ENCODE measurements at regions not wholly inside any gene's neighbourhood (a gene's known extent, or its start where the extent isn't known, plus 50 kb on each side); places are given as distances from the start of the nearest gene placed in this dataset.
A peak's percentile ranks its signal among the peaks of the same experiment; 100 is the strongest.

GRCh38 chr12:75974323-75975187, 57.0 kb downstream of the PHLDA1 start:
- DNase-seq = no peak

GRCh38 chr12:75971253-75971652, 60.3 kb downstream of the PHLDA1 start:
- no peak for DNase-seq

DNA sequence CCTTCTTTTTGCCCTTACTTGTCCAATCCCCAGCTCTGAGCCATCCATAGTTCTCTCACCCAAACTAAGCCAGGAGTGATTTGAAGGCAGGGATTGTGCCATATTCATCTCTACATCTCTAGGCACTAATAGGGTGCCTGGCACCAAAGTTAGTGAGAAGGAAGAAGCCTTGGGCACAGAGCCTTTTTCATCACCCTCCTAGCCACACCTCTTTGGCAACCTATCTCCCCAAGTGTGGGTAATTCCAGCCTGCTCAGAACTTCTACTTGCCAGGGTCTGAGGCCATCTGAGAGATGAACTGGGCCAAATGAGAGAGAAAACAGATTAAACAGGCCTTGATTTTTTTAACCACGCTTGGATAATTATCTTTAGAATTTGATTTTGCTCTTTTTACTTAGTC, 61.3 kb downstream of the PHLDA1 start:
- DNase-seq = no peak

GRCh38 chr12:75969768-75970167, 61.8 kb downstream of the PHLDA1 start:
- no peak for DNase-seq

DNA sequence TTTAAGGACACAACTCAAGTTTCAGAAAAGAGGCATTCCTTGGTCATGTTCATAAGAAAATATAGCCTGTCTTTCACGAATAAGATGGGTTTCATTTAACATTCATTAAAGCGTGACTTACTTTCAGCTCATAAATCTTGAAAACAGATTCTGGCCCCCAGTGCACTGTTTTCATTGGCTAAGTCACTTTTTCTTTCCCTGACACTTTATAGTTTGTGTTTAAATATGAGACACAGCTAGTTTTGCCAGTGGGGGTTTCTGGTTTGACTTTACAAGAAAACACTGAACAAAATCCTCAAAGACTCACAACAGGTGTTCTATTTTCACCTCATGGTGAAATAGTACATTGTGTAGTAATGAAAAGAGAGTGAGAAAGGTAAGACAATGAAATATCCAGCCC, 65.9 kb downstream of the PHLDA1 start:
- DNase-seq = no peak

DNA sequence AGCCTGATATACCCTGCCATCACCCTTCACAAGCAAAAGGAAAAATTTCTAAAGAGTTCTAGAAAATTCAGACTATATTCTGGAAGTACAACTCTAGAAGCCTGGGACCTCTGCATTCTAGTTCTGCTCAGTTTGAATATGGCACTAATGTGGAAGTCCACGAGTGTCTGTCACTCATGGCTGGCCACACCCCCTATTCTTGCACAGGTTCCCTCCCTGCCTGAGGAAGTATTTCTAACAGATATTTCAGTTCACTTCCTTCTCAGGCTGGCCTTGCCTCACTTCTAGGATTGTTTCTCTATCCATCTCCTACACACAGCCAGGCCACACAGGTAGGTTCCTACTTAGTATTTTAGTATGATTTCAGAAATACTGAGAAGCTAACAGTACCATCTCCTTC, 67.4 kb downstream of the PHLDA1 start:
- no peak for DNase-seq

- no peak for DNase-seq
These were observed 69.7 kb downstream of the PHLDA1 start for GRCh38 chr12:75961878-75962277.

DNA sequence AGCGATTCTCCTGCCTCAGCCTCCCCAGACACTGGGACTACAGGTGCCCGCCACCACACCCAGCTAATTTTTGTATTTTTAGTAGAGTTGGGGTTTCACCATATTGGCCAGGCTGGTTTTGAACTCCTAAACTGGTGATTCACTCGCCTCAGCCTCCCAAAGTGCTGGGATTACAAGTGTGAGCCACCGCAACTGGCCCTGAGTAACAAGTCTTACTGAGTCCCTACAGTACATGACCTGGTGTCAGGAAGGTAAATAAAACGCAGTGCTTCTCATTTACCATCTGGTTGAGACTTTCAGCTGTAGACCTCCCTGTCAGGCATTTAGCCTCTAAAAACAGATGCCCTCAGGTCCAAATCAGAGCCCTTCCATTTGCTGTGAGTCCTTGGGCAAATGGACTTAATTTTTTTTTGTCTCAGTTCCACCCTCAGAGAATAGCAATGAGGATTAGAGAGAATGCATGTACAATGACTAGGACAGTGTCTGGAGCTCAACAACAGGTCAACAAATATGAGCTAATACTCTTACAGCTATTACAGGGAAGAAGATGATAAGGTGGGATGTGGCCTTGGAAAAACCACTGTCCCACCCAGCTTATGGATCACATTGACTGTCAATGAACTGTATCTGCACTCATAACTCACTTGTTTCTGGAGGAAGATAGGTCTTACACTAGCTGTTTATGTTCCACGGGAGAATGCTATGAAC, 70.5 kb downstream of the PHLDA1 start:
- DNase-seq = no peak

- DNase-seq = peak; percentile 38 to 49
These were observed 71.3 kb downstream of the PHLDA1 start for GRCh38 chr12:75960086-75960910.

DNA sequence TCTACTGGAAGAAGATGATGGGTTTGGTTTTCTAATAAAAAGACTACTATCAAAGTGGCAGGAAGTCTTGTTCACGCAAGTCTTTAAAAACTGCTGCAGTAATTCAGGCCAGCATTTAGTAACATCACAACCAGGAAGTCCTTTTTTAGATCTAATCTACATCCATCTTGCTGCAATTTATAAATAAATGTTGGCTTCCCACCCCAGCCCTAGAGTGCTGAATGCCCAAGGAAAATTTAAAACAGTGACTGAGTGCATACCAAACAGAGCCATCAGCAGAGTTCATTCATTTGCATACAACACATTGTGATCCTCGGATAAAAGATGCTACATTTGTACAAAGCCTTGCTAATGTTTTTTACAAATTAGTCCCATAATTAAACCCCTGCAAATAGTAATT, 72.1 kb downstream of the PHLDA1 start:
- DNase-seq = no peak

DNA sequence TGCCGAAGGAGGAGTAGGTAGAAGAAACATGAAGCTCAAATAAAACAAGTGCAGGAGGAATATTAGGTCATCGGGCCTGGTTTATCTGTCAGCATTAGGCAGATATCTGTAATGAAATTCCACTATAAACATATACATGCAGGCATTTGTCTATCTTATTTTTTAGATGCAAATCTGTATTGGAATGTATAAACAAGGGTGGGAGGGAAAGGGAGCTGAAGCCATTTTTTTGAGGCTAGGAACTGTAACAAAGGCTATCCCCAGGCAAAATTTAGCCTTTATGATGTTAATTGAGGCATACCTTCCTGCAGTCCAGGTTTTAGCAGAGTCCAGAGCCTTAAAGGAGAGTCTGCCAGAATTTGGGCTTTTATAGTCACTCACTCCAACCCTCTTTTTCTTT, 72.5 kb downstream of the PHLDA1 start:
- DNase-seq = no peak

DNA sequence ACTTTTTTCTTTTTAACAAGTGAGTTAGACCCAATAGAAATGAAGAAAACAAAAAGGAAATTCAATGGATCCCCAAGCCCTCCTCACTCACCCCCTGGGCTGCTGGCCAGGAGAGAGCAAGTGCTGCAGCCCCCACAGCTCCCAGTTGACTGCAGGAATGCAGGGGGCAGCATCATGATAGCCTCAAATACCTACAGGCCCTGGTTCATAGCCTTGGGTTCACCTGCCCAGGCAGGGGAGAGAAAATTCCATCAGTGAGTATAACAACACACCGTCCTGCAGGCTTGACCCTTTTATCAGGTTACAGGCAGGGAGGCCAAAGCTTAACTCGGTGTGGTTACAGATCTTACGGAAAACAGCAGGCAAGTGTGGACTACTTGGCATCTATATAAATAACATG, 76.3 kb downstream of the PHLDA1 start:
- DNase-seq = no peak

DNA sequence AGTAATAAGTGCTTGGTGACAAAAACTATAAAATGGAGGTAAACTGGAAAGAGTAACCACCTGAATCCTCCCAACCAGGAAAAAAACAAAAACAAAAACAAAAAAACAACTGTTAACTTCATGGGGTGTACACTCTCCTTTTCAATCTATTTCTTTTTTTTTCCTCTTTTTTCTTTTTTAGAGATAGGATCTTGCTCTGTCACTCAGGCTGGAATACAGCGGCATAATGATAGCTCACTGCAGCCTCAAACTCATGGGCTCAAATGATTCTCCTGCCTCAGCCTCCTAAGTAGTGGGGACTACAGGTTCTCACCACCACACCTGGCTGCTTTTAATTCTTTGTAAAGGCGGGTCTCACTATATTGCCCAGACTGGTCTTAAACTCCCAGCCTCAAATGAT, 76.8 kb downstream of the PHLDA1 start:
- DNase-seq = no peak

DNA sequence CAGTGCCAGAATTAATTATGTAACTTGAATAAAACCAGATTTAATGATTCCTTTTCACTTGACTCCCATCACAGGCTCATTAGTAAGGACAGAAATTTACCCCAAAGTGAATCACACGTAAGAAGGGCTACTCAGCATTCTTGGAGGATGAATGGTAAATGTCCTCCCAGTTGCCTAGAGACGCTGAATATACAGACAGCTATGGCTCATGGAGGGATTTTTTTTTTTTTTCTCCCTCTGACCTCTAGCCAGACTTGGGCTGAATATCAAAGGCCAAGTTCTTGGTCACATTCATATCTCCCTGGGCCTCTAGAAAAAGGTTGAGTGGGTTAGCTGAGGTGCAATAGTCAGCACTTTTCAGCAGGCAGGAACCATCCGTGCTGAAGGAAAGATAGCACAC, 77.5 kb downstream of the PHLDA1 start:
- no peak for DNase-seq

GRCh38 chr12:75953312-75953906, 78.2 kb downstream of the PHLDA1 start:
- no peak for DNase-seq

DNA sequence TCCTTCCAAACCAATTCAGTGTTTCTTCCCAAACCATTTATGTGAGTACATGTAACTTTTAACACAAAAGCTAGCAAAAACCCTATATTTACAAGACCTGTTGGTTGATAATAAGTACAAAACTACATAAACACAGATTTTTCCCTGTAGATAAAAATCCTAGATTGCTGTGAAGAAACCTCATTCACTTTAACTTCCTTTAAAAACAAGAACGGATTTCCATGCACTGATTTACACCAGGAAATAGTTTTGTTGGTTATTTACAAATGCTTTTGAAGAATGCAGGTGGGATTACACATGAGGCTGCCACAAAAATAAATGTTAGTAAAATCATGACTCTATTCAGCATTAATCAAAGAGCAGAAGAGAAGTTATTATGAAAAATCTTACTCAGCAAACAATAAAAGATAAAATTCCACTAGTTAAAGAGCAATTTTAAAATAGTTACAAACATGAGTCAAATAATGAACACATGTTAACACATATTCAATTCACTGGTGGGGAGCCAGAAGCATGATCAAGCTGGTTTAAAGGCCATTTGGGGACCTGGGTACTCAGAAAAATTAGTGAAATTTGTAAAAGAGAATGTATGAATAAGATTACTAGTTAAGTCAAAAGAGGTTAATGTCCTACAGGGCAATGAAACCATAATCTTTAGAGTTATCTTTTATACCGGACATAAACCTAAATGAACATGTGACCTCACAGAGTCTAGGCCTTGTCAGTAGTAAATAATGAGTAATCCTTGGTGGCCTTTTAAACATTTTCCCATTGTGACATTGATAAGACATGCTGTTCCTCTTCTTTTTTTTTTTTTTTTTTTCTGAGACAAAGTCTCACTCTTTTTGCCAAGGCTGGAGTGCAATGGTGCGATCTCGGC, 79.9 kb downstream of the PHLDA1 start:
- DNase-seq = no peak

- DNase-seq = no peak
These were observed 84.3 kb downstream of the PHLDA1 start for GRCh38 chr12:75947156-75947723.

GRCh38 chr12:75945581-75945980, 86.0 kb downstream of the PHLDA1 start:
- no peak for DNase-seq

- no peak for DNase-seq
These were observed 86.6 kb downstream of the PHLDA1 start for GRCh38 chr12:75944905-75945432.

All from right lung (tissue), 2 donors.